IMR-90 (cell line): ENCODE measurements at regions not wholly inside any gene's neighbourhood (a gene's known extent, or its start where the extent isn't known, plus 50 kb on each side); places are given as distances from the start of the nearest gene placed in this dataset.

Experiments used
- BHLHE40 ChIP-seq: fragments of 150-350 bp; IDR thresholded peaks from 2 replicates; pipeline ENCODE4 v1.6.1; 2016; ENCODE audit warnings: mild to moderate bottlenecking, low read depth, low read length
- CEBPB ChIP-seq: IDR thresholded peaks from 2 replicates; pipeline ENCODE4 v1.6.1; 2012; ENCODE audit warnings: low read depth, low read length, improper control_type of control experiment
- CTCF ChIP-seq: conservative IDR thresholded peaks from 2 replicates; pipeline ENCODE4 v1.5.1; 2012; ENCODE audit warnings: mild to moderate bottlenecking, low read depth, low read length, improper control_type of control experiment
- ELK1 ChIP-seq: fragments of 150-350 bp; IDR thresholded peaks from 2 replicates; pipeline ENCODE4 v1.6.1; 2016; ENCODE audit warnings: low read depth, mild to moderate bottlenecking, low read length, moderate library complexity, borderline replicate concordance
- MAFK ChIP-seq: IDR thresholded peaks from 2 replicates; pipeline ENCODE4 v1.6.1; 2012; ENCODE audit warnings: low read depth, low read length, improper control_type of control experiment
- NFE2L2 ChIP-seq: fragments of 150-350 bp; IDR thresholded peaks from 2 replicates; pipeline ENCODE4 v1.6.1; 2016; ENCODE audit warnings: low read depth, mild to moderate bottlenecking, low read length
- POLR2A ChIP-seq: IDR thresholded peaks from 2 replicates; pipeline ENCODE4 v1.6.1; 2012; ENCODE audit warnings: mild to moderate bottlenecking, low read depth, low read length
- RAD21 ChIP-seq: IDR thresholded peaks from 2 replicates; pipeline ENCODE4 v1.6.1; 2012; ENCODE audit warnings: low read length, improper control_type of control experiment
- RCOR1 ChIP-seq: IDR thresholded peaks from 2 replicates; pipeline ENCODE4 v1.6.1; 2012; ENCODE audit warnings: mild to moderate bottlenecking, low read length, improper control_type of control experiment; ENCODE audit not compliant: insufficient replicate concordance
- SMC3 ChIP-seq: fragments of 150-350 bp; IDR thresholded peaks from 2 replicates; pipeline ENCODE4 v1.6.1; 2016; ENCODE audit warnings: low read depth, mild to moderate bottlenecking, antibody characterized with exemption, low read length, moderate library complexity
- USF2 ChIP-seq: fragments of 150-350 bp; IDR thresholded peaks from 2 replicates; pipeline ENCODE4 v1.6.1; 2017; ENCODE audit warnings: mild to moderate bottlenecking, antibody characterized with exemption, low read length, low read depth

- TF ChIP-seq CTCF (no peak), POLR2A (no peak), MAFK (no peak), CEBPB (no peak), RCOR1 (no peak), USF2 (no peak), NFE2L2 (no peak), RAD21 (no peak), SMC3 (no peak), ELK1 (no peak), BHLHE40 (no peak)
These were observed 123.3 kb upstream of the DPYD start for GRCh38 chr1:98044071-98044697.
